K562 (cell line): ENCODE measurements at regions not wholly inside any gene's neighbourhood (a gene's known extent, or its start where the extent isn't known, plus 50 kb on each side); places are given as distances from the start of the nearest gene placed in this dataset.

Experiments
- ATAC-seq: fragments of 200-7000 bp; cut with Tn5 transposase; 3 replicates; pipeline ENCODE4 v1.9.1; 2020; ENCODE audit warnings: moderate library complexity
- BruUV-seq: library from RNA; stranded (reverse); fragments of 400-500 nt; replicated peaks from 2 replicates; lab custom pipeline; 2021; lab: Mats Ljungman, UMichigan
- CTCF ChIA-PET: fragments of 300-600 bp; formaldehyde crosslinking; extraction: SDS; loops from one replicate; lab custom pipeline; 2021; ENCODE audit warnings: low intra/inter-chr PET ratio; lab: Yijun Ruan, JAX
- POLR2A ChIA-PET: fragments of 300-600, 350-650 bp; sonication (Branson Sonifier 250); formaldehyde crosslinking; extraction: SDS; loops from one replicate; lab custom pipeline; 2021; ENCODE audit warnings: antibody characterized with exemption, inconsistent platforms; lab: Yijun Ruan, JAX
- DNase-seq, 4 experiments: peaks; one replicate each; pipeline versions ENCODE4 v3.0.0 to v3.0.0-alpha.2; 2011 to 2018; ENCODE audit warnings: low spot score in 3 of 4, mixed read lengths in 3 of 4; ENCODE audit errors: extremely low read depth in 1 of 4
- FAIRE-seq: peaks from 2 replicates; lab custom pipeline; 2011; peaks lifted over from hg19 to GRCh38; lab: Jason Lieb, UNC
- H2AFZ ChIP-seq: 2 replicates; pipeline ENCODE4 v1.6.0; 2011; ENCODE audit warnings: low read depth, low read length, control low read depth, inconsistent platforms
- H3K27ac ChIP-seq: fragments of 200-600 bp; 3 replicates; pipeline ENCODE4 v1.8.0; 2011; ENCODE audit warnings: low read depth, mild to moderate bottlenecking, control low read depth, inconsistent platforms, low read length, moderate library complexity, mixed read lengths; ENCODE audit errors: extremely low read depth
- H3K27me3 ChIP-seq, 2 experiments: fragments of 300-600 bp in 1 of 2; 2 replicates in 1 of 2; 3 replicates in 1 of 2; pipeline versions ENCODE4 v1.6.0 to v1.8.0; 2011; ENCODE audit warnings: inconsistent platforms in 2 of 2, low read length in 2 of 2, mild to moderate bottlenecking in 1 of 2, mixed read lengths in 1 of 2, moderate library complexity in 1 of 2; ENCODE audit not compliant: control insufficient read depth in 2 of 2, insufficient read depth in 2 of 2
- H3K36me3 ChIP-seq: fragments of 300-600 bp; 3 replicates; pipeline ENCODE4 v1.8.0; 2011; ENCODE audit warnings: mild to moderate bottlenecking, low read length, inconsistent platforms; ENCODE audit not compliant: control insufficient read depth, insufficient read depth
- H3K4me1 ChIP-seq, 2 experiments: fragments of 200-600 bp in 1 of 2; replicated peaks in 1 of 2; 2 replicates in 1 of 2; 3 replicates in 1 of 2; pipeline versions ENCODE4 v1.5.1 to v1.8.0; 2011; ENCODE audit warnings: inconsistent platforms in 2 of 2, low read length in 2 of 2, mild to moderate bottlenecking in 1 of 2, mixed read lengths in 1 of 2, moderate library complexity in 1 of 2; ENCODE audit not compliant: control insufficient read depth in 2 of 2, insufficient read depth in 2 of 2
- H3K4me2 ChIP-seq: 2 replicates; pipeline ENCODE4 v1.6.1; 2011; ENCODE audit warnings: low read length, control low read depth, inconsistent platforms, mixed read lengths; ENCODE audit not compliant: insufficient read depth
- H3K4me3 ChIP-seq: fragments of 200-600 bp; sonication (generic), shearing (Covaris generic); 2 replicates; pipeline ENCODE4 v1.5.1; 2016; ENCODE audit warnings: control low read depth, inconsistent platforms
- H3K79me2 ChIP-seq: fragments of 200-600 bp; 3 replicates; pipeline ENCODE4 v1.8.0; 2011; ENCODE audit warnings: low read length, inconsistent platforms; ENCODE audit not compliant: control insufficient read depth, insufficient read depth
- H3K9ac ChIP-seq, 2 experiments: 2 replicates each; pipeline versions ENCODE4 v1.6.0 to v1.6.1; 2011; ENCODE audit warnings: low read depth in 2 of 2, low read length in 2 of 2, control low read depth in 1 of 2, inconsistent platforms in 1 of 2, mild to moderate bottlenecking in 1 of 2, mixed read lengths in 1 of 2; ENCODE audit not compliant: insufficient read depth in 1 of 2
- H3K9me1 ChIP-seq: one replicate; pipeline ENCODE4 v1.6.0; 2011; ENCODE audit warnings: inconsistent platforms, mild to moderate bottlenecking, low read length, moderate library complexity; ENCODE audit not compliant: control insufficient read depth, insufficient read depth
- H3K9me3 ChIP-seq: replicated peaks from 2 replicates; pipeline ENCODE4 v1.5.1; 2011; ENCODE audit warnings: low read depth, low read length, inconsistent platforms; ENCODE audit not compliant: control insufficient read depth, insufficient read depth
- H4K20me1 ChIP-seq: replicated peaks from 2 replicates; pipeline ENCODE4 v1.6.1; 2011; ENCODE audit warnings: low read length, inconsistent platforms, mixed read lengths; ENCODE audit not compliant: control insufficient read depth, insufficient read depth
- CREM ChIP-seq: IDR thresholded peaks from 2 replicates; pipeline ENCODE4 v1.6.1; 2014; ENCODE audit warnings: antibody characterized with exemption, low read depth
- CTCF ChIP-seq, 3 experiments: IDR thresholded peaks in 2 of 3; conservative IDR thresholded peaks in 1 of 3; 2 replicates each; pipeline ENCODE4 v1.5.1; 2011 to 2012; ENCODE audit warnings: low read length in 3 of 3, mild to moderate bottlenecking in 3 of 3, control low read depth in 2 of 3, improper control_type of control experiment in 1 of 3, inconsistent platforms in 1 of 3, low read depth in 1 of 3, mixed read lengths in 1 of 3, moderate library complexity in 1 of 3; ENCODE audit not compliant: insufficient read depth in 2 of 3
- GABPB2 ChIP-seq: fragments of 250-450 bp; sonication (Bioruptor Pico); conservative IDR thresholded peaks from 2 replicates; pipeline ENCODE4 v1.5.1; 2021; ENCODE audit warnings: mild to moderate bottlenecking
- GTF3C2 ChIP-seq: IDR thresholded peaks from 3 replicates; pipeline ENCODE4 v1.6.1; 2011; ENCODE audit warnings: borderline replicate concordance, mild to moderate bottlenecking, moderate library complexity; ENCODE audit not compliant: insufficient read length; ENCODE audit errors: extremely low read depth
- HDAC6 ChIP-seq: IDR thresholded peaks from 2 replicates; pipeline ENCODE4 v1.6.1; 2012; ENCODE audit warnings: low read depth, mild to moderate bottlenecking, control low read depth, inconsistent platforms, low read length, moderate library complexity
- KLF16 ChIP-seq: IDR thresholded peaks from 2 replicates; pipeline ENCODE4 v1.6.1; 2016; ENCODE audit warnings: antibody characterized with exemption
- RBM14 ChIP-seq: fragments of 200-400 bp; formaldehyde crosslinking; IDR thresholded peaks from 2 replicates; pipeline ENCODE4 v1.6.1; 2018; ENCODE audit warnings: low read depth, mild to moderate bottlenecking, low read length, moderate library complexity, borderline replicate concordance; ENCODE audit not compliant: insufficient read depth
- RFX7 ChIP-seq: fragments of 250-450 bp; sonication (Bioruptor Pico); IDR thresholded peaks from 2 replicates; pipeline ENCODE4 v1.5.1; 2021; ENCODE audit warnings: mild to moderate bottlenecking
- ZBTB26 ChIP-seq: fragments of 450-650 bp; formaldehyde crosslinking; IDR thresholded peaks from 2 replicates; pipeline ENCODE4 v1.4.0; 2022; ENCODE audit warnings: missing genetic modification characterization
- ZHX1 ChIP-seq: fragments of 150-350 bp; conservative IDR thresholded peaks from 2 replicates; pipeline ENCODE4 v1.6.1; 2014; ENCODE audit warnings: low read length
- ZNF354B ChIP-seq: fragments of 250-450 bp; sonication (Bioruptor Pico); IDR thresholded peaks from 2 replicates; pipeline ENCODE4 v1.4.0; 2020
- WGBS: fragments of 100-300 bp; shearing (Covaris generic); methylation state at CpG from one replicate; pipeline ENCODE4 v1.1.6; 2016; ENCODE audit warnings: low coverage, mixed read lengths; ENCODE audit not compliant: insufficient coverage; ENCODE audit errors: missing lambda C conversion rate; 5-methylcytosine and 5-hydroxymethylcytosine counted together
- in situ Hi-C: fragments of 300-500 bp; cut with MboI; formaldehyde crosslinking; loops from 4 replicates; pipeline ENCODE4 v1.15.0; 2018; ENCODE audit warnings: inconsistent platforms, mixed read lengths
- intact Hi-C: fragments of 100-400 bp; cut with micrococcal nuclease; formaldehyde crosslinking; loops from 2 replicates; pipeline ENCODE4 v1.14.2; 2022

GRCh38 chr1:101309334-101310311, 72.8 kb downstream of the S1PR1 start:
- Histone ChIP-seq H3K79me2 (no peaks in the 10 kb centered on the region), H3K36me3 (no peaks in the 10 kb centered on the region), H3K4me2 (no peak overlapping the region), H3K27ac (no peak overlapping the region), H3K4me3 (no peak overlapping the region), H3K9me1 (no peaks in the 10 kb centered on the region), H4K20me1 (no peaks in the 10 kb centered on the region), H3K27me3 (peaks cover 0 to 26% of the 10 kb centered on the region in 2 experiments; a peak in 4 of 5 replicates), H3K9me3 (no peaks in the 10 kb centered on the region), H2AFZ (peak overlapping the region; percentile 19; the same call in 1 of the 2 replicates), H3K9ac (no peak overlapping the region), H3K4me1 (0 out of 5 replicates have a peak, but pooled peaks cover 0 to 2% of the 10 kb centered on the region in 2 experiments)
- BruUV-seq = no TSS peak
- ATAC-seq = peak; percentile 85
- in situ Hi-C loops = no loop called here
- ChIA-PET POLR2A (interaction anchor here (1.5 kb wide), 1 partner anchor 8 kb away, joined by 4 read pairs; no protein-coding TSS in a partner anchor), CTCF (interaction anchor here (0.5 to 1.8 kb wide), 4 partner anchors 46 to 388 kb away, joined by 3 to 12 read pairs (median 3); no protein-coding TSS in a partner anchor)
- intact Hi-C loops = loop anchor here (1.0 kb wide), 1 partner anchor 48 kb away; no protein-coding TSS in a partner anchor
- peak; percentile 76 for FAIRE-seq
- WGBS = 24% methylated on average over 36 of the region's 37 CpGs
- DNase-seq = peak; percentile 55 to 63 (median 60)
- TF ChIP-seq CTCF (IDR thresholded peaks at IDR 0.05 in 2 of 3, conservative IDR thresholded peaks at IDR 0.05 in 1 of 3; ENCODE audit: insufficient read depth in 2 of 3, low read depth in 1 of 3, low read length in 3 of 3) = peak; percentile 81 to 87 (median 81)
- TF ChIP-seq RFX7 (CRISPR knock-in tag) = no peak
- no peak; the same call in 1 of the 2 replicates for TF ChIP-seq KLF16
- 0 out of 2 replicates have a peak, but pooled peaks have one; percentile 28 for TF ChIP-seq ZHX1
- TF ChIP-seq GABPB2 (CRISPR knock-in tag) = no peak
- no peak for TF ChIP-seq ZBTB26
- TF ChIP-seq CREM = no peak
- no peak for TF ChIP-seq GTF3C2
- no peak for TF ChIP-seq ZNF354B (CRISPR knock-in tag)
- TF ChIP-seq RBM14 = no peak
- TF ChIP-seq HDAC6 = no peak
